ENCODE measurements at regions not wholly inside any gene's neighbourhood (a gene's known extent, or its start where the extent isn't known, plus 50 kb on each side); places are given as distances from the start of the nearest gene placed in this dataset.

DNA sequence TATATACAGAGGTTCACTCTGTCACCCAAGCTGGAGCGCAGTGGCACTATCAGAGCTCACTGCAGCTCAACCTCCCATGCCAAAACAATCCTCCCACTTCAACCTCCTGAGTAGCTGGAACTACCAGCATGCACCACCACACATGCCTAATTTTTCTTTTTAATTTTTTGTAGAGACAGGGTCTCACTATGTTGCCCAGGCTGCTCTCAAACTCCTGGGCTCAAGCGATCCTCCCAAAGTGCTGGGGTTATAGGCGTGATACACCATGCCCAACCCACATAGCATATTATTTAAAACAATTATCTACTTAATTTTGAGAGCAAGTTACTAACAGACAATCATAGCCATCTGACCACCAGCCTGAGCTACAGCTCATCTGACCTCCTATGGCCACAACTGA lies 459.9 kb upstream of the JARID2 start:
- TF ChIP-seq EP300 (IDR thresholded peaks at IDR 0.05) = no peak
- TF ChIP-seq, protein P1, sequence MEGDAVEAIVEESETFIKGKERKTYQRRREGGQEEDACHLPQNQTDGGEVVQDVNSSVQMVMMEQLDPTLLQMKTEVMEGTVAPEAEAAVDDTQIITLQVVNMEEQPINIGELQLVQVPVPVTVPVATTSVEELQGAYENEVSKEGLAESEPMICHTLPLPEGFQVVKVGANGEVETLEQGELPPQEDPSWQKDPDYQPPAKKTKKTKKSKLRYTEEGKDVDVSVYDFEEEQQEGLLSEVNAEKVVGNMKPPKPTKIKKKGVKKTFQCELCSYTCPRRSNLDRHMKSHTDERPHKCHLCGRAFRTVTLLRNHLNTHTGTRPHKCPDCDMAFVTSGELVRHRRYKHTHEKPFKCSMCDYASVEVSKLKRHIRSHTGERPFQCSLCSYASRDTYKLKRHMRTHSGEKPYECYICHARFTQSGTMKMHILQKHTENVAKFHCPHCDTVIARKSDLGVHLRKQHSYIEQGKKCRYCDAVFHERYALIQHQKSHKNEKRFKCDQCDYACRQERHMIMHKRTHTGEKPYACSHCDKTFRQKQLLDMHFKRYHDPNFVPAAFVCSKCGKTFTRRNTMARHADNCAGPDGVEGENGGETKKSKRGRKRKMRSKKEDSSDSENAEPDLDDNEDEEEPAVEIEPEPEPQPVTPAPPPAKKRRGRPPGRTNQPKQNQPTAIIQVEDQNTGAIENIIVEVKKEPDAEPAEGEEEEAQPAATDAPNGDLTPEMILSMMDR (IDR thresholded peaks at IDR 0.05) = no peak

Measured in upper lobe of left lung (tissue), 4 donors.